ENCODE measurements at regions not wholly inside any gene's neighbourhood (a gene's known extent, or its start where the extent isn't known, plus 50 kb on each side); places are given as distances from the start of the nearest gene placed in this dataset.

DNA sequence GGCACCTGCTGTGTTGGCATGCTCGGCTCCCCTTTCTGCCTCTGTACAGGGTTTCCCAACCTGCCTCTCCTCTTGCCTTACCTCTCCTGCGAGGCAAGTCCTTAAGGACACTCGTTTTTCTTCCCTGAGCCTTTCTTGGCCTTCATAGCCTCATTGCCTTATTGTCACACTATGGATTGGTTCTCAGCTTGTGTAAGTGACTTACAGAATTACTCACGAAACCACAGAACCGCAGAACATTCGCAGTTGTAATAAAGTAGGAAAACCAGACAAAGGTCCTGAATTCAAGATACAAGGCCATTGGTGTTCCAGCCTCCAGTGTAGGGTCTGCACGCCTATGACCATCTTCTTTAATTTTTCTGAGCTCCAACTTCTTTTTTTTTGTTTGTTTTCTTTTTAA, 317.6 kb upstream of the SMIM21 start:
- ATAC-seq (no peak), DNase-seq (ENCODE audit: low spot score) (no peak)
- no peak overlapping the region for H3K4me3 Mint-ChIP-seq
- H3K27ac Mint-ChIP-seq: no peak overlapping the region
- no peaks in the 10 kb centered on the region for H3K27me3 Mint-ChIP-seq (ENCODE audit: insufficient read depth, low read depth, poor library complexity)
- H3K36me3 ChIP-seq (ENCODE audit: insufficient read depth): no peaks in the 10 kb centered on the region
- no peak overlapping the region for H3K4me2 ChIP-seq
- H2AFZ ChIP-seq: no peak overlapping the region
- no peaks in the 10 kb centered on the region for H3K9me3 Mint-ChIP-seq
- no peaks in the 10 kb centered on the region for H3K27me3 ChIP-seq (ENCODE audit: insufficient read depth)
- H3K79me2 ChIP-seq (replicated peaks; ENCODE audit: insufficient read depth): no peaks in the 10 kb centered on the region
- no peaks in the 10 kb centered on the region for H3K4me1 ChIP-seq (ENCODE audit: insufficient read depth)
- H3K4me3 ChIP-seq: no peak overlapping the region
- no peaks in the 10 kb centered on the region for H3F3A ChIP-seq (replicated peaks; ENCODE audit: low read depth)
- no peaks in the 10 kb centered on the region for H3K4me1 Mint-ChIP-seq
- no peaks in the 10 kb centered on the region for H3K9me2 ChIP-seq (ENCODE audit: insufficient read depth)
- no peak for TF ChIP-seq ZNF114 (CRISPR knock-in tag; IDR thresholded peaks at IDR 0.05)
- TF ChIP-seq JUNB (IDR thresholded peaks at IDR 0.05; ENCODE audit: unreplicated experiment): no peak
- TF ChIP-seq, protein P1, sequence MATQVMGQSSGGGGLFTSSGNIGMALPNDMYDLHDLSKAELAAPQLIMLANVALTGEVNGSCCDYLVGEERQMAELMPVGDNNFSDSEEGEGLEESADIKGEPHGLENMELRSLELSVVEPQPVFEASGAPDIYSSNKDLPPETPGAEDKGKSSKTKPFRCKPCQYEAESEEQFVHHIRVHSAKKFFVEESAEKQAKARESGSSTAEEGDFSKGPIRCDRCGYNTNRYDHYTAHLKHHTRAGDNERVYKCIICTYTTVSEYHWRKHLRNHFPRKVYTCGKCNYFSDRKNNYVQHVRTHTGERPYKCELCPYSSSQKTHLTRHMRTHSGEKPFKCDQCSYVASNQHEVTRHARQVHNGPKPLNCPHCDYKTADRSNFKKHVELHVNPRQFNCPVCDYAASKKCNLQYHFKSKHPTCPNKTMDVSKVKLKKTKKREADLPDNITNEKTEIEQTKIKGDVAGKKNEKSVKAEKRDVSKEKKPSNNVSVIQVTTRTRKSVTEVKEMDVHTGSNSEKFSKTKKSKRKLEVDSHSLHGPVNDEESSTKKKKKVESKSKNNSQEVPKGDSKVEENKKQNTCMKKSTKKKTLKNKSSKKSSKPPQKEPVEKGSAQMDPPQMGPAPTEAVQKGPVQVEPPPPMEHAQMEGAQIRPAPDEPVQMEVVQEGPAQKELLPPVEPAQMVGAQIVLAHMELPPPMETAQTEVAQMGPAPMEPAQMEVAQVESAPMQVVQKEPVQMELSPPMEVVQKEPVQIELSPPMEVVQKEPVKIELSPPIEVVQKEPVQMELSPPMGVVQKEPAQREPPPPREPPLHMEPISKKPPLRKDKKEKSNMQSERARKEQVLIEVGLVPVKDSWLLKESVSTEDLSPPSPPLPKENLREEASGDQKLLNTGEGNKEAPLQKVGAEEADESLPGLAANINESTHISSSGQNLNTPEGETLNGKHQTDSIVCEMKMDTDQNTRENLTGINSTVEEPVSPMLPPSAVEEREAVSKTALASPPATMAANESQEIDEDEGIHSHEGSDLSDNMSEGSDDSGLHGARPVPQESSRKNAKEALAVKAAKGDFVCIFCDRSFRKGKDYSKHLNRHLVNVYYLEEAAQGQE (IDR thresholded peaks at IDR 0.05; ENCODE audit: unreplicated experiment): no peak
- TF ChIP-seq, protein P2, sequence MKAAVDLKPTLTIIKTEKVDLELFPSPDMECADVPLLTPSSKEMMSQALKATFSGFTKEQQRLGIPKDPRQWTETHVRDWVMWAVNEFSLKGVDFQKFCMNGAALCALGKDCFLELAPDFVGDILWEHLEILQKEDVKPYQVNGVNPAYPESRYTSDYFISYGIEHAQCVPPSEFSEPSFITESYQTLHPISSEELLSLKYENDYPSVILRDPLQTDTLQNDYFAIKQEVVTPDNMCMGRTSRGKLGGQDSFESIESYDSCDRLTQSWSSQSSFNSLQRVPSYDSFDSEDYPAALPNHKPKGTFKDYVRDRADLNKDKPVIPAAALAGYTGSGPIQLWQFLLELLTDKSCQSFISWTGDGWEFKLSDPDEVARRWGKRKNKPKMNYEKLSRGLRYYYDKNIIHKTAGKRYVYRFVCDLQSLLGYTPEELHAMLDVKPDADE (IDR thresholded peaks at IDR 0.05): no peak
- no peaks in the 10 kb centered on the region for H3K36me3 Mint-ChIP-seq (ENCODE audit: low read depth)
- H4K20me1 ChIP-seq (replicated peaks; ENCODE audit: insufficient read depth): no peaks in the 10 kb centered on the region
- no peak overlapping the region for H3K27ac ChIP-seq (ENCODE audit: low read depth)

DNA sequence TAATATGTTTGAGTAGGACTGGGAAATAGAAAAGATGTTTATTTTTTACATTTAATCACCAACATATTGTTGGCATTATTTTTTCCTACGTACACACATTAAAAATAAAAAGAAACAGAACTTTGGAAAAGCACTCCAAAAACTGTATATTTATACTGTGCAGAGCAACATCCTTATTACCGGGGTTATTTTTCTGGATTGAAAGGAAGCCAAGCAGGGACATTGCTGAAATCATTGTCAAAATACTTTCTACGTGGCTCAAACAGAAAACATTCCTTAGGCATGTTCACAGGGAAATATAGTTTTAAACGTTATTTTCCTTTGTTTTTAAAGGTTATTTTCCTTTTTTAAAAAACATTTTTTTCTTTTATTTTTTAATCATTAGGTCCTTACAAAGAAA, 315.0 kb upstream of the SMIM21 start:
- no peak for DNase-seq (ENCODE audit: low spot score)
- Histone ChIP-seq H3K36me3 (ENCODE audit: insufficient read depth) (no peaks in the 10 kb centered on the region), H4K20me1 (replicated peaks; ENCODE audit: insufficient read depth) (no peaks in the 10 kb centered on the region), H3K4me3 (no peak overlapping the region), H3F3A (replicated peaks; ENCODE audit: low read depth) (no peaks in the 10 kb centered on the region), H2AFZ (no peak overlapping the region), H3K4me2 (no peak overlapping the region), H3K79me2 (replicated peaks; ENCODE audit: insufficient read depth) (no peaks in the 10 kb centered on the region), H3K27me3 (ENCODE audit: insufficient read depth) (no peaks in the 10 kb centered on the region), H3K4me1 (ENCODE audit: insufficient read depth) (no peaks in the 10 kb centered on the region), H3K27ac (ENCODE audit: low read depth) (no peak overlapping the region), H3K9me2 (ENCODE audit: insufficient read depth) (no peaks in the 10 kb centered on the region)
- Mint-ChIP-seq H3K36me3 (ENCODE audit: low read depth) (peaks cover 4% of the 10 kb centered on the region; the same call in 2 of the 3 replicates), H3K27me3 (ENCODE audit: insufficient read depth, low read depth, poor library complexity) (no peaks in the 10 kb centered on the region), H3K27ac (no peak overlapping the region), H3K4me3 (no peak overlapping the region), H3K9me3 (peaks cover 5% of the 10 kb centered on the region), H3K4me1 (no peaks in the 10 kb centered on the region)
- no peak for ATAC-seq
- no peak for TF ChIP-seq NANOG (IDR thresholded peaks at IDR 0.05; ENCODE audit: borderline replicate concordance)
- TF ChIP-seq CREB1 (CRISPR knock-in tag; IDR thresholded peaks at IDR 0.05; ENCODE audit: low read depth): no peak
- TF ChIP-seq, protein P3, sequence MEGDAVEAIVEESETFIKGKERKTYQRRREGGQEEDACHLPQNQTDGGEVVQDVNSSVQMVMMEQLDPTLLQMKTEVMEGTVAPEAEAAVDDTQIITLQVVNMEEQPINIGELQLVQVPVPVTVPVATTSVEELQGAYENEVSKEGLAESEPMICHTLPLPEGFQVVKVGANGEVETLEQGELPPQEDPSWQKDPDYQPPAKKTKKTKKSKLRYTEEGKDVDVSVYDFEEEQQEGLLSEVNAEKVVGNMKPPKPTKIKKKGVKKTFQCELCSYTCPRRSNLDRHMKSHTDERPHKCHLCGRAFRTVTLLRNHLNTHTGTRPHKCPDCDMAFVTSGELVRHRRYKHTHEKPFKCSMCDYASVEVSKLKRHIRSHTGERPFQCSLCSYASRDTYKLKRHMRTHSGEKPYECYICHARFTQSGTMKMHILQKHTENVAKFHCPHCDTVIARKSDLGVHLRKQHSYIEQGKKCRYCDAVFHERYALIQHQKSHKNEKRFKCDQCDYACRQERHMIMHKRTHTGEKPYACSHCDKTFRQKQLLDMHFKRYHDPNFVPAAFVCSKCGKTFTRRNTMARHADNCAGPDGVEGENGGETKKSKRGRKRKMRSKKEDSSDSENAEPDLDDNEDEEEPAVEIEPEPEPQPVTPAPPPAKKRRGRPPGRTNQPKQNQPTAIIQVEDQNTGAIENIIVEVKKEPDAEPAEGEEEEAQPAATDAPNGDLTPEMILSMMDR (conservative IDR thresholded peaks at IDR 0.05; ENCODE audit: low read depth in 2 of 2): no peak
- TF ChIP-seq ZNF114 (CRISPR knock-in tag; IDR thresholded peaks at IDR 0.05): no peak
- TF ChIP-seq, protein P2 (IDR thresholded peaks at IDR 0.05): no peak
- TF ChIP-seq JUNB (IDR thresholded peaks at IDR 0.05; ENCODE audit: unreplicated experiment): no peak
- TF ChIP-seq, protein P1 (IDR thresholded peaks at IDR 0.05; ENCODE audit: unreplicated experiment): no peak
- TF ChIP-seq STAT1 (IDR thresholded peaks at IDR 0.05; ENCODE audit: unreplicated experiment): no peak
- no peak for TF ChIP-seq EZH2 (IDR thresholded peaks at IDR 0.05; ENCODE audit: low read depth, unreplicated experiment)
- no peak for TF ChIP-seq ZNF331 (CRISPR knock-in tag; IDR thresholded peaks at IDR 0.05; ENCODE audit: low read depth)
- TF ChIP-seq POLR2AphosphoS5 (IDR thresholded peaks at IDR 0.05; ENCODE audit: low read depth): no peak

All from GM23338 (cell line).